ENCODE measurements at regions not wholly inside any gene's neighbourhood (a gene's known extent, or its start where the extent isn't known, plus 50 kb on each side); places are given as distances from the start of the nearest gene placed in this dataset.
A peak's percentile ranks its signal among the peaks of the same experiment; 100 is the strongest.

GRCh38 chr15:66931768-66932633 is 133.4 kb upstream of the SMAD3 start:
- Histone ChIP-seq H3K9ac (ENCODE audit: extremely low read depth, insufficient read length, low read length) (no peak overlapping the region), H4K91ac (ENCODE audit: insufficient read length, low read depth, low read length) (no peak overlapping the region), H3K23ac (ENCODE audit: insufficient read length, low read depth, low read length) (no peak overlapping the region), H3K14ac (ENCODE audit: insufficient read depth, low read length) (no peak overlapping the region), H4K8ac (replicated peaks; ENCODE audit: insufficient read length, low read depth, low read length) (peak overlapping the region; percentile 5), H3K4me1 (ENCODE audit: insufficient read depth, low read length) (peaks cover 3% of the 10 kb centered on the region; the same call in 1 of the 2 replicates), H2BK15ac (ENCODE audit: low read depth, low read length) (no peak overlapping the region), H3K79me2 (ENCODE audit: insufficient read depth, low read length) (no peaks in the 10 kb centered on the region), H2BK12ac (ENCODE audit: insufficient read length, low read depth, low read length) (no peak overlapping the region), H4K5ac (ENCODE audit: insufficient read length, low read depth, low read length) (no peak overlapping the region), H3K56ac (ENCODE audit: insufficient read length, low read depth, low read length) (no peak overlapping the region), H3K27ac (ENCODE audit: insufficient read length, low read depth, low read length) (no peak overlapping the region), H3K79me1 (ENCODE audit: insufficient read depth, low read depth, low read length, poor library complexity, severe bottlenecking) (no peaks in the 10 kb centered on the region), H3T11ph (ENCODE audit: low read length) (no peak overlapping the region), H3K27me3 (ENCODE audit: insufficient read depth, low read length) (no peaks in the 10 kb centered on the region), H2AFZ (ENCODE audit: low read length) (no peak overlapping the region), H3K4me2 (ENCODE audit: insufficient read depth, insufficient read length, low read length) (no peak overlapping the region), H3K23me2 (ENCODE audit: insufficient read length, low read depth, low read length, poor library complexity, severe bottlenecking) (no peaks in the 10 kb centered on the region), H3K4ac (ENCODE audit: low read depth, low read length) (no peak overlapping the region), H2BK120ac (ENCODE audit: low read depth, low read length, poor library complexity, severe bottlenecking) (no peak overlapping the region), H2BK5ac (ENCODE audit: insufficient read length, low read length) (no peak overlapping the region), H2BK20ac (ENCODE audit: low read depth, low read length, poor library complexity, severe bottlenecking) (no peak overlapping the region), H2AK5ac (ENCODE audit: insufficient read length, low read length) (no peak overlapping the region), H3K9me3 (ENCODE audit: control insufficient read depth, low read depth, low read length) (peaks cover 14% of the 10 kb centered on the region), H4K20me1 (ENCODE audit: control insufficient read depth, insufficient read depth, insufficient read length) (no peaks in the 10 kb centered on the region), H3K18ac (ENCODE audit: insufficient read length, low read depth, low read length) (peak overlapping the region; percentile 1)
- peaks cover 21 to 29% of the 10 kb centered on the region in 2 experiments for H3K9me3 Mint-ChIP-seq
- peaks cover 9 to 20% (median 15%) of the 10 kb centered on the region in 3 experiments for H3K36me3 Mint-ChIP-seq (ENCODE audit: insufficient read depth in 1 of 3, low read depth in 3 of 3)
- H3K27me3 Mint-ChIP-seq (ENCODE audit: low read depth) = peaks cover 1% of the 10 kb centered on the region
- H3K4me1 Mint-ChIP-seq = peaks cover 24 to 26% of the 10 kb centered on the region in 2 experiments
- H3K4me3 Mint-ChIP-seq = no peak overlapping the region
- WGBS (ENCODE audit: extremely low coverage, insufficient read length, low lambda C conversion rate) = no CpG with 5 or more reads among the region's 15 CpGs
- H3K27ac Mint-ChIP-seq = peak overlapping the region; percentile 41 to 94 (median 47); a peak in 5 of 7 replicates
- TF ChIP-seq, protein P1, sequence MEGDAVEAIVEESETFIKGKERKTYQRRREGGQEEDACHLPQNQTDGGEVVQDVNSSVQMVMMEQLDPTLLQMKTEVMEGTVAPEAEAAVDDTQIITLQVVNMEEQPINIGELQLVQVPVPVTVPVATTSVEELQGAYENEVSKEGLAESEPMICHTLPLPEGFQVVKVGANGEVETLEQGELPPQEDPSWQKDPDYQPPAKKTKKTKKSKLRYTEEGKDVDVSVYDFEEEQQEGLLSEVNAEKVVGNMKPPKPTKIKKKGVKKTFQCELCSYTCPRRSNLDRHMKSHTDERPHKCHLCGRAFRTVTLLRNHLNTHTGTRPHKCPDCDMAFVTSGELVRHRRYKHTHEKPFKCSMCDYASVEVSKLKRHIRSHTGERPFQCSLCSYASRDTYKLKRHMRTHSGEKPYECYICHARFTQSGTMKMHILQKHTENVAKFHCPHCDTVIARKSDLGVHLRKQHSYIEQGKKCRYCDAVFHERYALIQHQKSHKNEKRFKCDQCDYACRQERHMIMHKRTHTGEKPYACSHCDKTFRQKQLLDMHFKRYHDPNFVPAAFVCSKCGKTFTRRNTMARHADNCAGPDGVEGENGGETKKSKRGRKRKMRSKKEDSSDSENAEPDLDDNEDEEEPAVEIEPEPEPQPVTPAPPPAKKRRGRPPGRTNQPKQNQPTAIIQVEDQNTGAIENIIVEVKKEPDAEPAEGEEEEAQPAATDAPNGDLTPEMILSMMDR (conservative IDR thresholded peaks at IDR 0.05) = no peak
- no peak for DNase-seq

All from H9 (cell line).